Adrenal gland (tissue), 9 donors: ENCODE measurements at regions not wholly inside any gene's neighbourhood (a gene's known extent, or its start where the extent isn't known, plus 50 kb on each side); places are given as distances from the start of the nearest gene placed in this dataset.

Source experiments
- DNase-seq, 7 donors: peaks; one replicate each; pipeline ENCODE4 v3.0.0-alpha.2; 2019 to 2020
- H3K27ac ChIP-seq, 5 donors: fragments of 200-600 bp; sonication (generic) in 4 of 5; 1 replicate in 3 of 5; 2 replicates in 2 of 5; pipeline versions ENCODE4 v1.5.1 to v1.8.0; 2016 to 2020; ENCODE audit warnings: mild to moderate bottlenecking in 1 of 5
- H3K27me3 ChIP-seq: fragments of 200-600 bp; 2 replicates; pipeline ENCODE4 v1.8.0; 2021
- H3K36me3 ChIP-seq, 2 donors: fragments of 200-600 bp; replicated peaks in 1 of 2; 1 replicate in 1 of 2; 2 replicates in 1 of 2; pipeline versions ENCODE4 v1.5.1 to v1.8.0; 2018 to 2022
- H3K4me1 ChIP-seq, 2 donors: fragments of 200-600 bp; replicated peaks in 1 of 2; 1 replicate in 1 of 2; 2 replicates in 1 of 2; pipeline versions ENCODE4 v1.5.1 to v1.8.0; 2018 to 2021
- H3K4me3 ChIP-seq, 4 donors: fragments of 200-600 bp; sonication (generic) in 3 of 4; one replicate each; pipeline ENCODE4 v1.5.1; 2016 to 2018
- H3K9me3 ChIP-seq, 3 donors: fragments of 200-600 bp; sonication (generic) in 1 of 3; replicated peaks in 1 of 3; 1 replicate in 2 of 3; 2 replicates in 1 of 3; pipeline versions ENCODE4 v1.5.1 to v1.8.0; 2016 to 2021
- POLR2A ChIP-seq, 2 donors: fragments of 450-650 bp; IDR thresholded peaks; one replicate each; pipeline ENCODE4 v1.6.1; 2017; ENCODE audit warnings: antibody characterized with exemption in 2 of 2, mild to moderate bottlenecking in 2 of 2, moderate library complexity in 1 of 2
- WGBS, 4 donors: extraction: QIAGEN DNeasy Blood & Tissue Kit in 2 of 4; methylation state at CpG; one replicate each; pipeline versions ENCODE4 v1.1.5 to v1.1.7; 2013 to 2017; 5-methylcytosine and 5-hydroxymethylcytosine counted together
- intact Hi-C, 2 donors: fragments of 100-400 bp; cut with DNase I; formaldehyde crosslinking; loops; one replicate each; pipeline versions ENCODE4 v1.14.1 to v1.15.0; 2022 to 2023
- TF ChIP-seq, protein P1 (sequence below), 6 experiments: fragments of 450-650 bp in 4 of 6; fragments of 200-600 bp in 2 of 6; sonication (generic) in 1 of 6; IDR thresholded peaks; 1 replicate in 5 of 6; 2 replicates in 1 of 6; pipeline versions ENCODE4 v1.5.1 to v1.8.0; 2016 to 2021; ENCODE audit warnings: antibody characterized with exemption in 6 of 6, mild to moderate bottlenecking in 2 of 6, moderate library complexity in 1 of 6
- donor health status: healthy with polysubstance abuse.
- donor health status: Bipolar disorder and iron deficiency.
- donor health status: DM: yes; HTN: yes; CAD: no.
- donor health status: DM: no; HTN: no; CAD: no.
- donor health status: DM: no; HTN: no; CAD: no.

GRCh38 chr2:234630801-234631261 lies 133.9 kb upstream of the ARL4C start:
- WGBS, 4 donors: 59 to 77% (median 65%) methylated on average over 6 of the region's 6 CpGs
- no peaks in the 10 kb centered on the region for H3K4me1 ChIP-seq

DNA sequence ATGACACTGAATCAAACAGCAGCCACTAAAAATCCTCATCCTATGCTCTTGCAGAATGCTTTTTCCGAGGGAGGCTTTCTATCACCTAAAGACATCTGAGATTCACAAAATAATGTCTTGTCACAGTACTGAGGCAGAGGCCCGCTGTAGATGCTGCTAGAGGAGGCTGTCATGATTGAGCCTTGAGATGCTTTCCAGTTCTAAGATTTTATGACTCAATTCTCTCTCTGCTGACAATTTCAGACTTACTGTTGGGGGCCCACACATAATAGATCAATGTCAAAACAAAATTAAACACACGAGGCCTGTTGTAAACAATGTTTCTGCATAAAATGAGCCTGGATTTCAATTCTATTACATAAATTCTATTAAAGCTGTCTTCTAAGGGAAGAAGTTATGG lies 132.7 kb upstream of the ARL4C start:
- no peaks in the 10 kb centered on the region for H3K27me3 ChIP-seq
- DNase-seq: no peak
- H3K9me3 ChIP-seq: no peaks in the 10 kb centered on the region
- H3K4me1 ChIP-seq: no peaks in the 10 kb centered on the region
- H3K27ac ChIP-seq: no peak overlapping the region
- no peak overlapping the region for H3K4me3 ChIP-seq
- 75 to 80% (median 78%) methylated on average over 3 of the region's 3 CpGs for WGBS, 4 donors
- intact Hi-C loops: no loop called here
- no peak for TF ChIP-seq POLR2A (IDR thresholded peaks at IDR 0.05)
- TF ChIP-seq, protein P1, sequence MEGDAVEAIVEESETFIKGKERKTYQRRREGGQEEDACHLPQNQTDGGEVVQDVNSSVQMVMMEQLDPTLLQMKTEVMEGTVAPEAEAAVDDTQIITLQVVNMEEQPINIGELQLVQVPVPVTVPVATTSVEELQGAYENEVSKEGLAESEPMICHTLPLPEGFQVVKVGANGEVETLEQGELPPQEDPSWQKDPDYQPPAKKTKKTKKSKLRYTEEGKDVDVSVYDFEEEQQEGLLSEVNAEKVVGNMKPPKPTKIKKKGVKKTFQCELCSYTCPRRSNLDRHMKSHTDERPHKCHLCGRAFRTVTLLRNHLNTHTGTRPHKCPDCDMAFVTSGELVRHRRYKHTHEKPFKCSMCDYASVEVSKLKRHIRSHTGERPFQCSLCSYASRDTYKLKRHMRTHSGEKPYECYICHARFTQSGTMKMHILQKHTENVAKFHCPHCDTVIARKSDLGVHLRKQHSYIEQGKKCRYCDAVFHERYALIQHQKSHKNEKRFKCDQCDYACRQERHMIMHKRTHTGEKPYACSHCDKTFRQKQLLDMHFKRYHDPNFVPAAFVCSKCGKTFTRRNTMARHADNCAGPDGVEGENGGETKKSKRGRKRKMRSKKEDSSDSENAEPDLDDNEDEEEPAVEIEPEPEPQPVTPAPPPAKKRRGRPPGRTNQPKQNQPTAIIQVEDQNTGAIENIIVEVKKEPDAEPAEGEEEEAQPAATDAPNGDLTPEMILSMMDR (IDR thresholded peaks at IDR 0.05): no peak
- H3K36me3 ChIP-seq: no peaks in the 10 kb centered on the region

More at GRCh38 chr2:234630801-234631261, 133.9 kb upstream of the ARL4C start:
- Histone ChIP-seq H3K4me3 (no peak overlapping the region), H3K36me3 (no peaks in the 10 kb centered on the region), H3K9me3 (no peaks in the 10 kb centered on the region), H3K27ac (no peak overlapping the region), H3K27me3 (no peaks in the 10 kb centered on the region)
- no peak for TF ChIP-seq POLR2A (IDR thresholded peaks at IDR 0.05)
- DNase-seq: no peak
- intact Hi-C loops: no loop called here

DNA sequence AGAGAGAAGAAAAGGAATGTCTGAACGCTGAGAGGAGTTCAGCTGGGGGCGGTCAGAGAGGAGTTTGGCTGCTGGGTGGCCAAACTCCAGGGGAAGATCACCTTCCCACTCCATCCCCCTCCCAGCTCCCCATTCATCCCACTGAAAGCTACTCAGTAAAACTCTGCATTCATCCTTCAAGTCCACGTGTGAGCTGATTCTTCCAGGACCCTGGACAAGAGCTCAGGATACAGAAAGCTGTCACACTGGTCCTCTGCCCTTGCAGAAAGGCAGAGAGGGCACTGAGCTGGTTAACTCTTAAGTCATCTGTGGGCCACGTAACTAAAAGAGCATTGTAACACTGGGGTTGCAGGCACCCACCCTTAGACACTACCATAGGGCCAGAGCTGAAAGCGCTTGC lies 132.1 kb upstream of the ARL4C start:
- DNase-seq: no peak
- TF ChIP-seq, protein P1 (IDR thresholded peaks at IDR 0.05): no peak
- TF ChIP-seq POLR2A (IDR thresholded peaks at IDR 0.05): no peak
- Histone ChIP-seq H3K27ac (no peak overlapping the region), H3K36me3 (no peaks in the 10 kb centered on the region), H3K9me3 (no peaks in the 10 kb centered on the region), H3K4me3 (no peak overlapping the region), H3K4me1 (no peaks in the 10 kb centered on the region), H3K27me3 (no peaks in the 10 kb centered on the region)
- WGBS, 4 donors: 69 to 91% (median 83%) methylated on average over 5 of the region's 5 CpGs
- intact Hi-C loops: no loop called here

GRCh38 chr2:234627308-234627707 lies 130.4 kb upstream of the ARL4C start:
- Histone ChIP-seq H3K9me3 (no peaks in the 10 kb centered on the region), H3K36me3 (no peaks in the 10 kb centered on the region), H3K4me3 (no peak overlapping the region), H3K27me3 (no peaks in the 10 kb centered on the region), H3K4me1 (peaks cover 6 to 11% of the 10 kb centered on the region in 2 donors), H3K27ac (no peak overlapping the region)
- no peak for DNase-seq
- 71 to 93% (median 80%) methylated on average over 2 of the region's 2 CpGs for WGBS, 4 donors
- no peak for TF ChIP-seq POLR2A (IDR thresholded peaks at IDR 0.05)
- intact Hi-C loops: no loop called here

DNA sequence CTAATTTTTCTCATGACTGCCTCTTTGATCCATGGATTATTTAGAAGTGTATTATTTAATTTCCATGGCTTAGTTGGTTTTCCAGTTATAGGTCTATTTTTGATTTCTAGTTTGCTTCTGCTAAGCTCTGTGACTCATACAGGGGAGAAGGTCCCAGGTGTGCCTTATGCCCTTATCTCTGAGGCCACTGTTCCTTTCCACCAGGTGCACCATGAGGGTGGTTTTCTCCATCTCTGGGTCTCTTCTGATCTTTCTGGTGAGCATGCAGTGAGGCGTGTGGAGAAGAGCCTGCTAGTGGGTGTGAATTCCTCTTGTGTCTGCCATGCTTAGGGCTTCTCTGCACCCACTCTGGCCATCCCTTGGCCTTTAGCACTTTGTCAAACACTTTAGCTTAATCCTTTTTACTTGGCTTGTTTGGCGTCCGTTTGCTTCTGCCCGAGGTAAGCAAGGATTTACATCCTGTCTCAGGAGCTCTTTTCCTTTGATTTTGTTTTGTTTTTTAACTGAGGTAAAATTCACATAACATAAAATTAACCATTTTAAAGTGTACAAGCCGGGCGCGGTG lies 129.8 kb upstream of the ARL4C start:
- TF ChIP-seq POLR2A (IDR thresholded peaks at IDR 0.05): no peak
- TF ChIP-seq, protein P1 (IDR thresholded peaks at IDR 0.05): no peak
- DNase-seq: no peak
- H3K4me3 ChIP-seq: no peak overlapping the region
- WGBS, 4 donors: 84 to 95% (median 89%) methylated on average over 7 of the region's 7 CpGs
- intact Hi-C loops: no loop called here
- H3K36me3 ChIP-seq: no peaks in the 10 kb centered on the region
- H3K9me3 ChIP-seq: no peaks in the 10 kb centered on the region
- H3K4me1 ChIP-seq: peaks cover 6 to 11% of the 10 kb centered on the region in 2 donors
- H3K27ac ChIP-seq: no peak overlapping the region
- no peaks in the 10 kb centered on the region for H3K27me3 ChIP-seq
